ENCODE measurements at regions not wholly inside any gene's neighbourhood (a gene's known extent, or its start where the extent isn't known, plus 50 kb on each side); places are given as distances from the start of the nearest gene placed in this dataset.

- no peaks in the 10 kb centered on the region for H3K36me3 ChIP-seq (ENCODE audit: control insufficient read depth, low read length)
- H4K20me1 ChIP-seq (ENCODE audit: control insufficient read depth, insufficient read depth, low read depth, low read length): no peaks in the 10 kb centered on the region
- H3K4me2 ChIP-seq (ENCODE audit: low read length): no peak overlapping the region
- H3K4me3 ChIP-seq (ENCODE audit: low read length): no peak overlapping the region
- no peak overlapping the region for H3K27ac ChIP-seq (ENCODE audit: low read depth, low read length)
- H3K9me3 ChIP-seq (ENCODE audit: control insufficient read depth, insufficient read depth, low read length): no peaks in the 10 kb centered on the region
- H3K4me1 ChIP-seq (ENCODE audit: control insufficient read depth, low read length): peaks cover 54% of the 10 kb centered on the region
- H3F3A ChIP-seq (ENCODE audit: control insufficient read depth, insufficient read depth): no peaks in the 10 kb centered on the region
- no peaks in the 10 kb centered on the region for H3K79me2 ChIP-seq (ENCODE audit: control insufficient read depth, low read length)
- no peaks in the 10 kb centered on the region for H3K27me3 ChIP-seq (ENCODE audit: control insufficient read depth, low read length)
- TF ChIP-seq EZH2phosphoT487 (IDR thresholded peaks at IDR 0.05; ENCODE audit: borderline replicate concordance, low read length) (no peak), CTCF (IDR thresholded peaks at IDR 0.05; ENCODE audit: low read depth, low read length, poor library complexity, severe bottlenecking) (no peak)
- no peaks in the 10 kb centered on the region for H3K9me2 ChIP-seq (replicated peaks; ENCODE audit: control insufficient read depth, low read length)
These were observed 172.9 kb downstream of the DKK1 start for GRCh38 chr10:52486840-52487611.

- Histone ChIP-seq H3K36me3 (ENCODE audit: control insufficient read depth, low read length) (no peaks in the 10 kb centered on the region), H3K27me3 (ENCODE audit: control insufficient read depth, low read length) (no peaks in the 10 kb centered on the region), H4K20me1 (ENCODE audit: control insufficient read depth, insufficient read depth, low read depth, low read length) (no peaks in the 10 kb centered on the region), H3K79me2 (ENCODE audit: control insufficient read depth, low read length) (no peaks in the 10 kb centered on the region), H3K4me2 (ENCODE audit: low read length) (no peak overlapping the region), H3F3A (ENCODE audit: control insufficient read depth, insufficient read depth) (no peaks in the 10 kb centered on the region), H3K4me3 (ENCODE audit: low read length) (no peak overlapping the region), H3K9me3 (ENCODE audit: control insufficient read depth, insufficient read depth, low read length) (no peaks in the 10 kb centered on the region), H3K27ac (ENCODE audit: low read depth, low read length) (no peak overlapping the region), H3K9me2 (replicated peaks; ENCODE audit: control insufficient read depth, low read length) (no peaks in the 10 kb centered on the region), H3K4me1 (ENCODE audit: control insufficient read depth, low read length) (peaks cover 37% of the 10 kb centered on the region)
- TF ChIP-seq EZH2phosphoT487 (IDR thresholded peaks at IDR 0.05; ENCODE audit: borderline replicate concordance, low read length) (no peak), CTCF (IDR thresholded peaks at IDR 0.05; ENCODE audit: low read depth, low read length, poor library complexity, severe bottlenecking) (peak; percentile 60)
These were observed 174.8 kb downstream of the DKK1 start for GRCh38 chr10:52488606-52489485.

GRCh38 chr10:52491246-52491995 is 177.3 kb downstream of the DKK1 start:
- no peak overlapping the region for H3K27ac ChIP-seq (ENCODE audit: low read depth, low read length)
- H4K20me1 ChIP-seq (ENCODE audit: control insufficient read depth, insufficient read depth, low read depth, low read length): no peaks in the 10 kb centered on the region
- H3K36me3 ChIP-seq (ENCODE audit: control insufficient read depth, low read length): no peaks in the 10 kb centered on the region
- no peak overlapping the region for H3K4me3 ChIP-seq (ENCODE audit: low read length)
- no peaks in the 10 kb centered on the region for H3K27me3 ChIP-seq (ENCODE audit: control insufficient read depth, low read length)
- H3F3A ChIP-seq (ENCODE audit: control insufficient read depth, insufficient read depth): no peaks in the 10 kb centered on the region
- H3K4me2 ChIP-seq (ENCODE audit: low read length): no peak overlapping the region
- TF ChIP-seq EZH2phosphoT487 (IDR thresholded peaks at IDR 0.05; ENCODE audit: borderline replicate concordance, low read length): no peak
- no peak for TF ChIP-seq CTCF (IDR thresholded peaks at IDR 0.05; ENCODE audit: low read depth, low read length, poor library complexity, severe bottlenecking)
- no peaks in the 10 kb centered on the region for H3K79me2 ChIP-seq (ENCODE audit: control insufficient read depth, low read length)
- no peaks in the 10 kb centered on the region for H3K9me2 ChIP-seq (replicated peaks; ENCODE audit: control insufficient read depth, low read length)
- no peaks in the 10 kb centered on the region for H3K9me3 ChIP-seq (ENCODE audit: control insufficient read depth, insufficient read depth, low read length)
- H3K4me1 ChIP-seq (ENCODE audit: control insufficient read depth, low read length): peaks cover 22% of the 10 kb centered on the region

Measured in DOHH2 (cell line).